HCT116 (cell line): ENCODE measurements at regions not wholly inside any gene's neighbourhood (a gene's known extent, or its start where the extent isn't known, plus 50 kb on each side); places are given as distances from the start of the nearest gene placed in this dataset.

ENCODE experiments used
- ATAC-seq: fragments of 200-7000 bp; cut with Tn5 transposase; 2 replicates; pipeline ENCODE4 v1.9.1; 2020; ENCODE audit warnings: mild to moderate bottlenecking, moderate library complexity
- BruUV-seq: library from RNA; stranded (reverse); fragments of 400-500 nt; replicated peaks from 2 replicates; lab custom pipeline; 2021; lab: Mats Ljungman, UMichigan
- CTCF ChIA-PET: fragments of 300-600 bp; sonication (Branson Sonifier 250); formaldehyde crosslinking; loops from one replicate; lab custom pipeline; 2021; ENCODE audit warnings: antibody characterized with exemption; lab: Charles Lee
- POLR2A ChIA-PET: fragments of 300-600, 350-600 bp; sonication (Branson Sonifier 250); formaldehyde crosslinking; loops from one replicate; lab custom pipeline; 2021; ENCODE audit warnings: antibody characterized with exemption; lab: Charles Lee
- RAD21 ChIA-PET, 2 experiments: fragments of 300-600 bp; sonication (Branson Sonifier 250); formaldehyde crosslinking; loops; one replicate each; lab custom pipeline; 2023; ENCODE audit warnings: low total read pairs in 2 of 2; ENCODE audit not compliant: uncharacterized antibody in 2 of 2, unreplicated experiment in 2 of 2, low non-redundant PET in 1 of 2; lab: Charles Lee
- DNase-seq: peaks from one replicate; pipeline ENCODE4 v3.0.0-alpha.2; 2010; ENCODE audit warnings: low read depth, low spot score
- H2AFZ ChIP-seq: fragments of 200-600 bp; shearing (Covaris generic), sonication (generic); 2 replicates; pipeline ENCODE4 v1.6.1; 2017; ENCODE audit warnings: low read depth, mixed run types, mixed read lengths, antibody characterized with exemption, low read length; ENCODE audit not compliant: poor library complexity, severe bottlenecking
- H3K27ac ChIP-seq: 2 replicates; pipeline ENCODE4 v1.5.1; 2012; ENCODE audit warnings: low read depth, low read length
- H3K27me3 ChIP-seq: fragments of 200-600 bp; sonication (generic); 2 replicates; pipeline ENCODE4 v1.6.1; 2016; ENCODE audit warnings: mixed run types, low read length, mixed read lengths; ENCODE audit not compliant: insufficient read depth
- H3K36me3 ChIP-seq, 2 experiments: fragments of 200-500 bp in 1 of 2; fragments of 200-600 bp in 1 of 2; sonication (Bioruptor generic) in 1 of 2; sonication (generic) in 1 of 2; 2 replicates each; pipeline versions ENCODE4 v1.5.1 to v1.6.1; 2014 to 2016; ENCODE audit warnings: low read length in 2 of 2, inconsistent platforms in 1 of 2, mixed read lengths in 1 of 2, mixed run types in 1 of 2; ENCODE audit not compliant: insufficient read depth in 2 of 2, control insufficient read depth in 1 of 2
- H3K4me1 ChIP-seq, 2 experiments: fragments of 200-600 bp in 1 of 2; sonication (generic) in 1 of 2; 2 replicates each; pipeline versions ENCODE4 v1.5.1 to v1.6.1; 2012 to 2017; ENCODE audit warnings: low read length in 2 of 2, inconsistent platforms in 1 of 2, mild to moderate bottlenecking in 1 of 2, mixed read lengths in 1 of 2, mixed run types in 1 of 2, moderate library complexity in 1 of 2; ENCODE audit not compliant: insufficient read depth in 2 of 2, control insufficient read depth in 1 of 2
- H3K4me2 ChIP-seq: fragments of 200-600 bp; sonication (generic); 2 replicates; pipeline ENCODE4 v1.6.1; 2017; ENCODE audit warnings: mixed run types, low read length, mixed read lengths
- H3K4me3 ChIP-seq, 2 experiments: fragments of 200-600 bp in 1 of 2; sonication (generic) in 1 of 2; replicated peaks in 1 of 2; 2 replicates each; pipeline ENCODE4 v1.5.1; 2011 to 2016; ENCODE audit warnings: low read length in 2 of 2, control low read depth in 1 of 2, low read depth in 1 of 2, mild to moderate bottlenecking in 1 of 2, mixed read lengths in 1 of 2, mixed run types in 1 of 2
- H3K79me2 ChIP-seq: fragments of 200-600 bp; sonication (generic); 2 replicates; pipeline ENCODE4 v1.6.1; 2017; ENCODE audit warnings: mild to moderate bottlenecking, mixed run types, low read length, moderate library complexity, mixed read lengths; ENCODE audit not compliant: insufficient read depth
- H3K9ac ChIP-seq: fragments of 200-600 bp; sonication (generic); 2 replicates; pipeline ENCODE4 v1.6.1; 2016; ENCODE audit warnings: low read length, mixed read lengths
- H3K9me2 ChIP-seq: fragments of 200-600 bp; sonication (generic), shearing (Covaris generic); 2 replicates; pipeline ENCODE4 v1.6.1; 2017; ENCODE audit warnings: mixed run types, mild to moderate bottlenecking, moderate library complexity; ENCODE audit not compliant: insufficient read depth
- H3K9me3 ChIP-seq, 2 experiments: fragments of 200-500 bp in 1 of 2; fragments of 200-600 bp in 1 of 2; sonication (Bioruptor generic) in 1 of 2; sonication (generic) in 1 of 2; 2 replicates each; pipeline ENCODE4 v1.6.1; 2014 to 2017; ENCODE audit warnings: low read length in 2 of 2, mixed read lengths in 2 of 2, inconsistent platforms in 1 of 2, low read depth in 1 of 2, mild to moderate bottlenecking in 1 of 2, mixed run types in 1 of 2, moderate library complexity in 1 of 2; ENCODE audit not compliant: control insufficient read depth in 1 of 2, insufficient read depth in 1 of 2
- H4K20me1 ChIP-seq: fragments of 200-600 bp; sonication (generic), shearing (Covaris generic); 2 replicates; pipeline ENCODE4 v1.6.1; 2017; ENCODE audit warnings: mixed run types, mild to moderate bottlenecking, moderate library complexity; ENCODE audit not compliant: insufficient read depth
- CBX3 ChIP-seq: IDR thresholded peaks from 2 replicates; pipeline ENCODE4 v1.6.1; 2012; ENCODE audit warnings: low read depth
- CEBPB ChIP-seq: IDR thresholded peaks from 2 replicates; pipeline ENCODE4 v1.6.1; 2012; ENCODE audit warnings: low read depth
- ELF1 ChIP-seq: IDR thresholded peaks from 2 replicates; pipeline ENCODE4 v1.6.1; 2012; ENCODE audit warnings: low read depth, borderline replicate concordance
- EZH2 ChIP-seq: fragments of 200-600 bp; sonication (generic); IDR thresholded peaks from 2 replicates; pipeline ENCODE4 v1.6.1; 2017; ENCODE audit warnings: antibody characterized with exemption, mixed run types
- EZH2phosphoT487 ChIP-seq: fragments of 200-600 bp; IDR thresholded peaks from 2 replicates; pipeline ENCODE4 v1.6.1; 2018; ENCODE audit warnings: antibody characterized with exemption, borderline replicate concordance
- FOSL1 ChIP-seq: IDR thresholded peaks from 2 replicates; pipeline ENCODE4 v1.6.1; 2012; ENCODE audit warnings: low read depth
- JUND ChIP-seq: IDR thresholded peaks from 2 replicates; pipeline ENCODE4 v1.6.1; 2012
- POLR2AphosphoS5 ChIP-seq: IDR thresholded peaks from 2 replicates; pipeline ENCODE4 v1.6.1; 2011; ENCODE audit warnings: mild to moderate bottlenecking, low read depth, low read length, moderate library complexity
- RAD21 ChIP-seq: IDR thresholded peaks from 2 replicates; pipeline ENCODE4 v1.6.1; 2012; ENCODE audit warnings: low read depth, mild to moderate bottlenecking
- SIN3A ChIP-seq: IDR thresholded peaks from 2 replicates; pipeline ENCODE4 v1.6.1; 2012; ENCODE audit warnings: low read depth
- SRF ChIP-seq: IDR thresholded peaks from 2 replicates; pipeline ENCODE4 v1.6.1; 2012; ENCODE audit warnings: low read depth
- YY1 ChIP-seq: IDR thresholded peaks from 2 replicates; pipeline ENCODE4 v1.6.1; 2011; ENCODE audit warnings: low read length, low read depth, moderate library complexity, mild to moderate bottlenecking; ENCODE audit not compliant: insufficient replicate concordance; ENCODE audit errors: extremely low read depth
- intact Hi-C: fragments of 100-400 bp; cut with micrococcal nuclease; formaldehyde crosslinking; loops from 2 replicates; pipeline ENCODE4 v1.10.0; 2022
- TF ChIP-seq, protein P1 (sequence below): IDR thresholded peaks from 2 replicates; pipeline ENCODE4 v1.6.1; 2012
- TF ChIP-seq, protein P2 (sequence below): IDR thresholded peaks from 2 replicates; pipeline ENCODE4 v1.6.1; 2012
- TF ChIP-seq, protein P3 (sequence below): IDR thresholded peaks from 2 replicates; pipeline ENCODE4 v1.6.1; 2012; ENCODE audit warnings: low read depth

DNA sequence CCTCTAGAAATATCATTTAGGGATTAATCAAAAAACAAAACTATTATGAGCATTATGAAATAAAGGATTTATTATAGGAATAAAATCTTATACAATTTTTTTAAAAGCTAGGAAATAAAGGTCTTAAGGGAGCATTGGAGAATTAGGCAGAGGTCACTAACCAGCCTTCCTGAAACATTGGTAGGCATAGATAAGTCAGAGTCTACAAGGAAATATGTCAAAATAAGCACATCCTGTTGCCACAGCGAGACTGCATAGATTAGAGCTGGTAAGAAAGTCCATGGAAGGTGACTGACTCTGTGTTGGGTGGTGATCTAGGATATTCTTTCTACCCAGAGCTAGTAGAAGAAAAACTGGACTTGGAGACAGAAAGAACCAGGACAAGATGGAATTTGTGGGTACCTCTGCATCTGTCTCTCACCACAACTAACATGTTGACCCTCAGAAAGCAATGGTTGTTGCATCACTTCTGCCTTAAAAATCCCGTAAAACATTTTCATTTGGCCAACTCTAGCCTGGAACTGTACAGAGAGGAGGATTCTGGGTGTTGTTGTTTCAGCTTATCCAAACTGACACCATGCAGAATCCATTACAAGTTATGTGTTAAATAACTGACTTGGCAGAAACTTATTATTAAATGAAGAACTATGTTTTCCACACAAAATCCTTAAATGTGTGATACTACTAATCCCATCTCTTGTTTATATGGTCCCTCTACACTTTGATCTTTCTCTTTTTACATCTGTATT lies 77.1 kb downstream of the FBXO5 start (continued):
- TF ChIP-seq, protein P1, sequence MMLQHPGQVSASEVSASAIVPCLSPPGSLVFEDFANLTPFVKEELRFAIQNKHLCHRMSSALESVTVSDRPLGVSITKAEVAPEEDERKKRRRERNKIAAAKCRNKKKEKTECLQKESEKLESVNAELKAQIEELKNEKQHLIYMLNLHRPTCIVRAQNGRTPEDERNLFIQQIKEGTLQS = no peak
- TF ChIP-seq, protein P2, sequence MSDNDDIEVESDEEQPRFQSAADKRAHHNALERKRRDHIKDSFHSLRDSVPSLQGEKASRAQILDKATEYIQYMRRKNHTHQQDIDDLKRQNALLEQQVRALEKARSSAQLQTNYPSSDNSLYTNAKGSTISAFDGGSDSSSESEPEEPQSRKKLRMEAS = no peak
- TF ChIP-seq SIN3A = no peak

DNA sequence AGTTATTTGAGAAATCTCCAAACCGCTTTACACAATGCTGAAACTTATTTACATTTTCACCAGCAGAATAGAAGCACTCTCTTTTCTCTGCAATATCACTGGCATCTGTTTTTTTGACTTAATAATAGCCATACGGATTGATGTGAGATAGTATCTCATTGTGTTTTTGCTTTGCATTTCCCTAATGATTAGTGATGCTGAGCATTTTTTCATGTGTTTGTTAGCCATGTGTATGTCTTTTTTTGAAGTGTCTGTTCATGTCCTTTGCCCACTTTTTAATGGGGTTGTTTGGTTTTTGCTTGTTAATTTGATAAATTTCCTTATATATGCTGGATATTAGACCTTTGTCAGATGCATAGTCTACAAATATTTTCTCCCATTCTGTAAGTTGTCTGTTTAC lies 73.6 kb downstream of the FBXO5 start:
- ChIA-PET CTCF (no interaction called here), RAD21 (no interaction called here)

DNA sequence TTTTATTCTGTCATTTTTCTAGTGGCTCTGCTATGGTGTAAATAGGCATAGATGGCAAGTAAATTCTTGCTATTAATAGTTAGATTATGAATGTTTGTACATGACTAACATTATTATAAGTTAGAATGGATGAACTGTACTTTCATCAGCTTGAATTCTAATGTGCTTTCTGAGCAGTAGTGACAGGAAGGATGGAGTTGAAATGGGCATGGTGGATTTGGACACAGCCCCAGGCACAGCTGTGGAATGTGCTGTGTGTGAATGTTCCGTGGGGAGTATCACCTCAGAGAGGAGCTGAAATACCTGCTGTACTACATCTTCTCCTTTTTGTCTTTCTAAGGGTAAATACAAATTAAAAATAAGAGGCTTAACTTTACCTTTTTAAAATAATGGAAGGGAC lies 66.8 kb downstream of the FBXO5 start:
- Histone ChIP-seq H3K27me3 (peaks cover 26% of the 10 kb centered on the region; the same call in 1 of the 2 replicates), H3K36me3 (no peaks in the 10 kb centered on the region), H3K4me2 (no peak overlapping the region), H4K20me1 (no peaks in the 10 kb centered on the region), H3K4me3 (no peak overlapping the region), H3K27ac (no peak overlapping the region), H3K9ac (no peak overlapping the region), H3K79me2 (no peaks in the 10 kb centered on the region), H2AFZ (no peak overlapping the region), H3K9me2 (no peaks in the 10 kb centered on the region), H3K9me3 (no peaks in the 10 kb centered on the region), H3K4me1 (no peaks in the 10 kb centered on the region)
- POLR2A ChIA-PET = no interaction called here
- CTCF ChIA-PET = no interaction called here
- DNase-seq (no peak), ATAC-seq (no peak)
- intact Hi-C loops = no loop called here
- RAD21 ChIA-PET = no interaction called here
- BruUV-seq = no TSS peak
- TF ChIP-seq EZH2 = no peak
- TF ChIP-seq RAD21 = no peak
- no peak for TF ChIP-seq FOSL1
- no peak for TF ChIP-seq YY1
- TF ChIP-seq ELF1 = no peak
- TF ChIP-seq JUND = no peak
- TF ChIP-seq, protein P1 = no peak
- no peak for TF ChIP-seq EZH2phosphoT487
- TF ChIP-seq CEBPB = no peak
- TF ChIP-seq, protein P3, sequence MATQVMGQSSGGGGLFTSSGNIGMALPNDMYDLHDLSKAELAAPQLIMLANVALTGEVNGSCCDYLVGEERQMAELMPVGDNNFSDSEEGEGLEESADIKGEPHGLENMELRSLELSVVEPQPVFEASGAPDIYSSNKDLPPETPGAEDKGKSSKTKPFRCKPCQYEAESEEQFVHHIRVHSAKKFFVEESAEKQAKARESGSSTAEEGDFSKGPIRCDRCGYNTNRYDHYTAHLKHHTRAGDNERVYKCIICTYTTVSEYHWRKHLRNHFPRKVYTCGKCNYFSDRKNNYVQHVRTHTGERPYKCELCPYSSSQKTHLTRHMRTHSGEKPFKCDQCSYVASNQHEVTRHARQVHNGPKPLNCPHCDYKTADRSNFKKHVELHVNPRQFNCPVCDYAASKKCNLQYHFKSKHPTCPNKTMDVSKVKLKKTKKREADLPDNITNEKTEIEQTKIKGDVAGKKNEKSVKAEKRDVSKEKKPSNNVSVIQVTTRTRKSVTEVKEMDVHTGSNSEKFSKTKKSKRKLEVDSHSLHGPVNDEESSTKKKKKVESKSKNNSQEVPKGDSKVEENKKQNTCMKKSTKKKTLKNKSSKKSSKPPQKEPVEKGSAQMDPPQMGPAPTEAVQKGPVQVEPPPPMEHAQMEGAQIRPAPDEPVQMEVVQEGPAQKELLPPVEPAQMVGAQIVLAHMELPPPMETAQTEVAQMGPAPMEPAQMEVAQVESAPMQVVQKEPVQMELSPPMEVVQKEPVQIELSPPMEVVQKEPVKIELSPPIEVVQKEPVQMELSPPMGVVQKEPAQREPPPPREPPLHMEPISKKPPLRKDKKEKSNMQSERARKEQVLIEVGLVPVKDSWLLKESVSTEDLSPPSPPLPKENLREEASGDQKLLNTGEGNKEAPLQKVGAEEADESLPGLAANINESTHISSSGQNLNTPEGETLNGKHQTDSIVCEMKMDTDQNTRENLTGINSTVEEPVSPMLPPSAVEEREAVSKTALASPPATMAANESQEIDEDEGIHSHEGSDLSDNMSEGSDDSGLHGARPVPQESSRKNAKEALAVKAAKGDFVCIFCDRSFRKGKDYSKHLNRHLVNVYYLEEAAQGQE = no peak

More for the DNA sequence above, 73.6 kb downstream of the FBXO5 start:
- Histone ChIP-seq H3K36me3 (no peaks in the 10 kb centered on the region), H3K79me2 (no peaks in the 10 kb centered on the region), H3K9me3 (no peaks in the 10 kb centered on the region), H3K27ac (no peak overlapping the region), H2AFZ (no peak overlapping the region), H3K4me2 (no peak overlapping the region), H3K9ac (no peak overlapping the region), H3K4me1 (no peaks in the 10 kb centered on the region), H3K4me3 (no peak overlapping the region), H3K9me2 (no peaks in the 10 kb centered on the region), H3K27me3 (peaks cover 31% of the 10 kb centered on the region), H4K20me1 (no peaks in the 10 kb centered on the region)
- ATAC-seq = no peak
- no peak for TF ChIP-seq RAD21
- TF ChIP-seq CBX3 = no peak
- TF ChIP-seq SRF = no peak
- no peak for TF ChIP-seq YY1
- TF ChIP-seq, protein P2 = no peak
- TF ChIP-seq POLR2AphosphoS5 = no peak
- intact Hi-C loops = no loop called here
- DNase-seq = no peak
- no TSS peak for BruUV-seq
- POLR2A ChIA-PET = no interaction called here
